PC-9 (cell line): ENCODE measurements at regions not wholly inside any gene's neighbourhood (a gene's known extent, or its start where the extent isn't known, plus 50 kb on each side); places are given as distances from the start of the nearest gene placed in this dataset.

Experiments
- BruUV-seq: library from RNA; stranded (reverse); fragments of 400-500 nt; replicated peaks from 2 replicates; lab custom pipeline; 2021; lab: Mats Ljungman, UMichigan
- CTCF ChIA-PET: fragments of 300-600 bp; sonication (Branson Sonifier 250); formaldehyde crosslinking; loops from one replicate; lab custom pipeline; 2022; ENCODE audit warnings: antibody characterized with exemption; lab: Charles Lee
- POLR2A ChIA-PET: fragments of 300-600 bp; sonication (Branson Sonifier 250); formaldehyde crosslinking; loops from one replicate; lab custom pipeline; 2022; ENCODE audit warnings: antibody characterized with exemption; ENCODE audit not compliant: unreplicated experiment; lab: Charles Lee
- DNase-seq, 2 experiments: peaks; one replicate each; pipeline versions ENCODE4 v3.0.0 to v3.0.0-alpha.2; 2015 to 2022; ENCODE audit warnings: mixed read lengths in 1 of 2
- H2AFZ ChIP-seq: fragments of 200-600 bp; sonication (generic); 2 replicates; pipeline ENCODE4 v1.8.1; 2017; ENCODE audit warnings: antibody characterized with exemption
- H3F3A ChIP-seq: fragments of 200-600 bp; sonication (generic); 2 replicates; pipeline ENCODE4 v1.8.1; 2017; ENCODE audit warnings: antibody characterized with exemption, mild to moderate bottlenecking, low read depth; ENCODE audit not compliant: insufficient read depth
- H3K27ac ChIP-seq: fragments of 200-600 bp; sonication (generic); 2 replicates; pipeline ENCODE4 v1.6.1; 2016; ENCODE audit warnings: mixed run types
- H3K27me3 ChIP-seq: fragments of 200-600 bp; sonication (generic); 2 replicates; pipeline ENCODE4 v1.6.1; 2016; ENCODE audit warnings: low read depth, mixed run types; ENCODE audit not compliant: insufficient read depth
- H3K36me3 ChIP-seq: fragments of 200-600 bp; sonication (generic); 2 replicates; pipeline ENCODE4 v1.6.1; 2016; ENCODE audit warnings: low read depth, mixed run types
- H3K4me1 ChIP-seq: fragments of 200-600 bp; sonication (generic); replicated peaks from 2 replicates; pipeline ENCODE4 v1.6.1; 2016; ENCODE audit warnings: mixed run types; ENCODE audit not compliant: insufficient read depth
- H3K4me2 ChIP-seq: fragments of 200-600 bp; sonication (generic); 2 replicates; pipeline ENCODE4 v1.6.1; 2017; ENCODE audit warnings: mixed run types
- H3K4me3 ChIP-seq: fragments of 200-600 bp; sonication (generic); 2 replicates; pipeline ENCODE4 v1.6.1; 2016; ENCODE audit warnings: mixed run types
- H3K79me2 ChIP-seq: fragments of 200-600 bp; sonication (generic); 2 replicates; pipeline ENCODE4 v1.6.1; 2017; ENCODE audit warnings: low read depth, mixed run types
- H3K9me2 ChIP-seq: fragments of 200-600 bp; sonication (generic); 2 replicates; pipeline ENCODE4 v1.8.1; 2017; ENCODE audit warnings: mild to moderate bottlenecking; ENCODE audit not compliant: insufficient read depth
- H3K9me3 ChIP-seq: fragments of 200-600 bp; sonication (generic); 2 replicates; pipeline ENCODE4 v1.8.1; 2016; ENCODE audit warnings: low read depth; ENCODE audit not compliant: insufficient read depth
- H4K20me1 ChIP-seq: fragments of 200-600 bp; sonication (generic); 2 replicates; pipeline ENCODE4 v1.8.1; 2017; ENCODE audit not compliant: insufficient read depth
- EZH2 ChIP-seq: fragments of 200-600 bp; sonication (generic); IDR thresholded peaks from 2 replicates; pipeline ENCODE4 v1.8.0; 2017; ENCODE audit warnings: antibody characterized with exemption, low read depth
- intact Hi-C: fragments of 100-400 bp; cut with micrococcal nuclease; formaldehyde crosslinking; loops from one replicate; pipeline ENCODE4 v1.10.0; 2022; ENCODE audit not compliant: unreplicated experiment
- TF ChIP-seq, protein P1 (sequence below): fragments of 200-600 bp; sonication (generic); conservative IDR thresholded peaks from 2 replicates; pipeline ENCODE4 v1.6.1; 2017; ENCODE audit warnings: mixed run types, antibody characterized with exemption, mild to moderate bottlenecking, moderate library complexity

- no peaks in the 10 kb centered on the region for H3K79me2 ChIP-seq
- H4K20me1 ChIP-seq = no peaks in the 10 kb centered on the region
- POLR2A ChIA-PET = no interaction called here
- H3K27ac ChIP-seq = no peak overlapping the region
- CTCF ChIA-PET = interaction anchor here (0.7 kb wide), 1 partner anchor 277 kb away, joined by 3 read pairs; no protein-coding TSS in a partner anchor
- no peaks in the 10 kb centered on the region for H3K9me2 ChIP-seq
- H3K4me1 ChIP-seq = no peaks in the 10 kb centered on the region
- intact Hi-C loops = no loop called here
- no peaks in the 10 kb centered on the region for H3F3A ChIP-seq
- DNase-seq = no peak
- no peaks in the 10 kb centered on the region for H3K9me3 ChIP-seq
- no peak overlapping the region for H2AFZ ChIP-seq
- H3K4me3 ChIP-seq = no peak overlapping the region
- H3K36me3 ChIP-seq = no peaks in the 10 kb centered on the region
- no peaks in the 10 kb centered on the region for H3K27me3 ChIP-seq
- no peak overlapping the region for H3K4me2 ChIP-seq
- BruUV-seq = no TSS peak
- TF ChIP-seq EZH2 = no peak
- TF ChIP-seq, protein P1, sequence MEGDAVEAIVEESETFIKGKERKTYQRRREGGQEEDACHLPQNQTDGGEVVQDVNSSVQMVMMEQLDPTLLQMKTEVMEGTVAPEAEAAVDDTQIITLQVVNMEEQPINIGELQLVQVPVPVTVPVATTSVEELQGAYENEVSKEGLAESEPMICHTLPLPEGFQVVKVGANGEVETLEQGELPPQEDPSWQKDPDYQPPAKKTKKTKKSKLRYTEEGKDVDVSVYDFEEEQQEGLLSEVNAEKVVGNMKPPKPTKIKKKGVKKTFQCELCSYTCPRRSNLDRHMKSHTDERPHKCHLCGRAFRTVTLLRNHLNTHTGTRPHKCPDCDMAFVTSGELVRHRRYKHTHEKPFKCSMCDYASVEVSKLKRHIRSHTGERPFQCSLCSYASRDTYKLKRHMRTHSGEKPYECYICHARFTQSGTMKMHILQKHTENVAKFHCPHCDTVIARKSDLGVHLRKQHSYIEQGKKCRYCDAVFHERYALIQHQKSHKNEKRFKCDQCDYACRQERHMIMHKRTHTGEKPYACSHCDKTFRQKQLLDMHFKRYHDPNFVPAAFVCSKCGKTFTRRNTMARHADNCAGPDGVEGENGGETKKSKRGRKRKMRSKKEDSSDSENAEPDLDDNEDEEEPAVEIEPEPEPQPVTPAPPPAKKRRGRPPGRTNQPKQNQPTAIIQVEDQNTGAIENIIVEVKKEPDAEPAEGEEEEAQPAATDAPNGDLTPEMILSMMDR = no peak
Measured at GRCh38 chr4:177671387-177671786, 229.2 kb upstream of the AGA start.

GRCh38 chr4:177671845-177672244 is 229.6 kb upstream of the AGA start:
- Histone ChIP-seq H3K79me2 (no peaks in the 10 kb centered on the region), H3K4me3 (no peak overlapping the region), H3K9me2 (no peaks in the 10 kb centered on the region), H3F3A (no peaks in the 10 kb centered on the region), H3K36me3 (no peaks in the 10 kb centered on the region), H3K9me3 (no peaks in the 10 kb centered on the region), H2AFZ (no peak overlapping the region), H3K4me1 (no peaks in the 10 kb centered on the region), H3K4me2 (no peak overlapping the region), H3K27me3 (no peaks in the 10 kb centered on the region), H3K27ac (no peak overlapping the region), H4K20me1 (no peaks in the 10 kb centered on the region)
- TF ChIP-seq EZH2 = no peak
- TF ChIP-seq, protein P1 = no peak
- intact Hi-C loops = no loop called here
- no peak for DNase-seq
- CTCF ChIA-PET = no interaction called here
- POLR2A ChIA-PET = no interaction called here
- no TSS peak for BruUV-seq

DNA sequence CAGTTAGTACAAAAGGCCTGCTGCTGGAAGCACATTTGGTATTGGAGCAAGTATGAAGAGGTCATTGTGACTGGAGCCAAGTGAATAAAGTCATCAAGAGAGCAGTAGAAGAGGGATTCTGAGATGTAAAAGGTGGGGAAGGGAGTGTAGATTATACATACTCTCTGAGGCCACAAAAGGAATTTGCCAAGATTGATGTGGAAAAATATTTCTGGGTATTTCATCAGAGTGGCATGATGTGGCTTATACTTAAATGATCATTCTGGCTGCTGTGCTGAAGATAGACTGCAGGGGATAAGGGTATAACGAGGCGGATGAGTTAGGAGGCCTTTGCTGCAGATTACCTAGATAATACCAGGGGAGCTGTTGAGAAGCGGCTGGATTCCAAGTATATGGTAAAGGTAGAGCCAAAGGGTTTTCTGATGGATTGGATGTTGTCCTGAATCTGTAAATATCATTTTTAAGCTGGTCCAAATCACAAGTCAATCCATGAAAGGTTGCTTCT is 231.8 kb upstream of the AGA start:
- ChIA-PET CTCF (no interaction called here), POLR2A (no interaction called here)
- intact Hi-C loops = no loop called here
- H3K9me3 ChIP-seq = no peaks in the 10 kb centered on the region
- DNase-seq = no peak
- H2AFZ ChIP-seq = no peak overlapping the region
- no peak overlapping the region for H3K4me2 ChIP-seq
- BruUV-seq = no TSS peak
- no peaks in the 10 kb centered on the region for H3K9me2 ChIP-seq
- TF ChIP-seq, protein P1 = no peak
- TF ChIP-seq EZH2 = no peak
- no peaks in the 10 kb centered on the region for H4K20me1 ChIP-seq
- H3K27me3 ChIP-seq = no peaks in the 10 kb centered on the region
- no peak overlapping the region for H3K27ac ChIP-seq
- no peaks in the 10 kb centered on the region for H3K4me1 ChIP-seq
- no peaks in the 10 kb centered on the region for H3K36me3 ChIP-seq
- H3K79me2 ChIP-seq = no peaks in the 10 kb centered on the region
- no peaks in the 10 kb centered on the region for H3F3A ChIP-seq
- H3K4me3 ChIP-seq = no peak overlapping the region
